ENCODE measurements at regions not wholly inside any gene's neighbourhood (a gene's known extent, or its start where the extent isn't known, plus 50 kb on each side); places are given as distances from the start of the nearest gene placed in this dataset.

DNA sequence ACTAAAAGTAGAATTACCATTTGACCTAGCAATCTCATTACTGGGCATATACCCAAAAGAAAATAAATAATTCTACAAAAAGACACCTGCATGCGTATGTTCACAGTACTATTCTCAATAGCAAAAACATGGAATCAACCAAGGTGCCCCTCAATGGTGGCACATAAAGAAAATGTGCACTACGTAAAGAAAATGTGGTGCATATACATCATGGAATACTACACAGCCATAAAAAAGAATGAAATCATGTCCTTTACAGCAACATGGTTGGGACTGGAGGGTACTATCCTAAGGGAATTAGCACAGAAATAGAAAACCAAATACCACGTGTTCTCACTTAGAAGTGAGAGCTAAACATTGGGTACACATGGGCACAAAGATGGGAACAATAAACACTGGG is 250.7 kb upstream of the TNP1 start:
- TF ChIP-seq, protein P1, sequence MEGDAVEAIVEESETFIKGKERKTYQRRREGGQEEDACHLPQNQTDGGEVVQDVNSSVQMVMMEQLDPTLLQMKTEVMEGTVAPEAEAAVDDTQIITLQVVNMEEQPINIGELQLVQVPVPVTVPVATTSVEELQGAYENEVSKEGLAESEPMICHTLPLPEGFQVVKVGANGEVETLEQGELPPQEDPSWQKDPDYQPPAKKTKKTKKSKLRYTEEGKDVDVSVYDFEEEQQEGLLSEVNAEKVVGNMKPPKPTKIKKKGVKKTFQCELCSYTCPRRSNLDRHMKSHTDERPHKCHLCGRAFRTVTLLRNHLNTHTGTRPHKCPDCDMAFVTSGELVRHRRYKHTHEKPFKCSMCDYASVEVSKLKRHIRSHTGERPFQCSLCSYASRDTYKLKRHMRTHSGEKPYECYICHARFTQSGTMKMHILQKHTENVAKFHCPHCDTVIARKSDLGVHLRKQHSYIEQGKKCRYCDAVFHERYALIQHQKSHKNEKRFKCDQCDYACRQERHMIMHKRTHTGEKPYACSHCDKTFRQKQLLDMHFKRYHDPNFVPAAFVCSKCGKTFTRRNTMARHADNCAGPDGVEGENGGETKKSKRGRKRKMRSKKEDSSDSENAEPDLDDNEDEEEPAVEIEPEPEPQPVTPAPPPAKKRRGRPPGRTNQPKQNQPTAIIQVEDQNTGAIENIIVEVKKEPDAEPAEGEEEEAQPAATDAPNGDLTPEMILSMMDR (IDR thresholded peaks at IDR 0.05; ENCODE audit: poor library complexity): no peak
- TF ChIP-seq EZH2phosphoT487 (IDR thresholded peaks at IDR 0.05; ENCODE audit: low read depth, severe bottlenecking, unreplicated experiment) (no peak), EZH2 (IDR thresholded peaks at IDR 0.05; ENCODE audit: borderline replicate concordance) (no peak)
